ENCODE measurements at regions not wholly inside any gene's neighbourhood (a gene's known extent, or its start where the extent isn't known, plus 50 kb on each side); places are given as distances from the start of the nearest gene placed in this dataset.

DNA sequence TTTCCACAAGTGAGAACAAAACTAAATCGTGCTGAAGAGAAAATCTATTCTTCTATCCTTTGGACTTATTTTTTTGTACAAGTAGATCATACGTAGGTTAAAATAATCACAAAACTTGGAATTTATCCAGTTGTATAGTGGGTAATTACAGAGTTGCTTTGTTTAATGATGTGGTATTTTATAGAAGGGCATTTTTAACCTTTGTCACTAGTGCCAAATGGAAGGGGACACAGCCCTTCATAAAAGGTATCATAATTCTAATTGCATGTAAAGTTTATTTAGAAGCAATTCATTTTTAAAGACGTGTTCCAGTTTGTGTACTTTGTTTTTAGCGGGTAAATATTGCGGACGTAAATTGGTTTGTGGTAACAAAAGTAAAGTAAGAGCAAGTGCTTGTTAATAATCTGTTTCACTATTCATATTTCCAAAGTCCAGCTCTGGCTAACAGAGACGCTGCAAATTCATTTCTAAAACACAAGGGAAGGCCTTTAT lies 99.5 kb downstream of the ERCC5 start:
- no peak for DNase-seq (ENCODE audit: extremely low spot score)
- TF ChIP-seq, protein P1, sequence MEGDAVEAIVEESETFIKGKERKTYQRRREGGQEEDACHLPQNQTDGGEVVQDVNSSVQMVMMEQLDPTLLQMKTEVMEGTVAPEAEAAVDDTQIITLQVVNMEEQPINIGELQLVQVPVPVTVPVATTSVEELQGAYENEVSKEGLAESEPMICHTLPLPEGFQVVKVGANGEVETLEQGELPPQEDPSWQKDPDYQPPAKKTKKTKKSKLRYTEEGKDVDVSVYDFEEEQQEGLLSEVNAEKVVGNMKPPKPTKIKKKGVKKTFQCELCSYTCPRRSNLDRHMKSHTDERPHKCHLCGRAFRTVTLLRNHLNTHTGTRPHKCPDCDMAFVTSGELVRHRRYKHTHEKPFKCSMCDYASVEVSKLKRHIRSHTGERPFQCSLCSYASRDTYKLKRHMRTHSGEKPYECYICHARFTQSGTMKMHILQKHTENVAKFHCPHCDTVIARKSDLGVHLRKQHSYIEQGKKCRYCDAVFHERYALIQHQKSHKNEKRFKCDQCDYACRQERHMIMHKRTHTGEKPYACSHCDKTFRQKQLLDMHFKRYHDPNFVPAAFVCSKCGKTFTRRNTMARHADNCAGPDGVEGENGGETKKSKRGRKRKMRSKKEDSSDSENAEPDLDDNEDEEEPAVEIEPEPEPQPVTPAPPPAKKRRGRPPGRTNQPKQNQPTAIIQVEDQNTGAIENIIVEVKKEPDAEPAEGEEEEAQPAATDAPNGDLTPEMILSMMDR (IDR thresholded peaks at IDR 0.05; ENCODE audit: control extremely low read depth, extremely low read depth, low read depth, missing control alignments), result no peak
- CTCF ChIA-PET, result interaction anchor here (1.4 kb wide), 1 partner anchor 18 kb away, joined by 3 read pairs; no protein-coding TSS in a partner anchor

DNA sequence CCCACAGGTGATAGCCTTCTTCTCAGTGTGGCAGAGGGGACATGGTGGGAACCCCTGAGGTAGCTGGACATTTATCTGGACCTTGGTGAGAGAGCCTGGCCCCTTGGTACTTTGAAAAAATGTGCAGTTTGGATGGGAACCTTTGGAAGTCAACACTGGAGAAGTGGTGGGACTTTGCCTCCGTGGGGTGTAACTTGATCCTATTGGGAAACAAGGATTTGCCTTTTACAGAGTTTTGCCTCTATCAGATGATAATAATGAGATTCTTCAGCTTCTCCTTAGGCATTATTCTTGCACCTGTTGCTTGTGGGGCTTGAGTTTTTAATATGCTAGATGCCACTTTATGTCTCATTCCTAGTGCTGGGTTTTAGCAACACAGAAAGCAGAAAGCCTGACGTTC lies 99.0 kb downstream of the ERCC5 start:
- POLR2A ChIA-PET, result no interaction called here
- TF ChIP-seq, protein P1 (IDR thresholded peaks at IDR 0.05; ENCODE audit: control extremely low read depth, extremely low read depth, low read depth, missing control alignments), result no peak

More for the DNA sequence above, 99.5 kb downstream of the ERCC5 start:
- POLR2A ChIA-PET, result no interaction called here

GRCh38 chr13:102940770-102941169 lies 94.9 kb downstream of the ERCC5 start:
- no peak for DNase-seq (ENCODE audit: extremely low spot score)
- TF ChIP-seq, protein P1 (IDR thresholded peaks at IDR 0.05; ENCODE audit: control extremely low read depth, extremely low read depth, low read depth, missing control alignments), result no peak
- CTCF ChIA-PET, result interaction anchor here (0.9 to 2.0 kb wide), 3 partner anchors 9 to 23 kb away, joined by 3 to 5 read pairs (median 5); no protein-coding TSS in a partner anchor
- POLR2A ChIA-PET, result no interaction called here

More for the DNA sequence above, 99.0 kb downstream of the ERCC5 start:
- CTCF ChIA-PET, result interaction anchor here (1.4 kb wide), 1 partner anchor 18 kb away, joined by 3 read pairs; no protein-coding TSS in a partner anchor
- DNase-seq (ENCODE audit: extremely low spot score), result no peak

DNA sequence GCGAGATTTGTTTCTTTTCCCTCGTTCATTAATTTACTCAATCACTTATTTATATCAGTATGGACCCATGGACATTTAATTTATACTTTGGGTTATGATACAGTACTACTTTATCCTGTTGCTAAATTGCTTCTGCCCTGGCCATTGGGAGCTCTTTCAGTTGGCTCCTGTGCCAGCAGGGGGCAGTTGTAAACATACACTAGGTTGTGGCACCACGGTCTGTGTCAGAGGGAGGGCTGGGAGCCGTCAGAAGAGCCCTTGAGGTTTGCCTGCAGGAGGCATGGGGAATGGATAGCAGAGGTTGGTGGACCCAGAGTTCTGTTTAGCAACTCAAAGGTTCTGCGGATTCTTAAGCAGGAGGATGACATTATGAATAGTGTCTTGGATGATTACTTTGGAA lies 94.3 kb downstream of the ERCC5 start:
- ChIA-PET POLR2A (no interaction called here), CTCF (interaction anchor here (0.8 to 2.0 kb wide), 4 partner anchors 8 to 200 kb away, joined by 3 to 5 read pairs (median 4); no protein-coding TSS in a partner anchor)
- DNase-seq (ENCODE audit: extremely low spot score), result no peak
- TF ChIP-seq, protein P1 (IDR thresholded peaks at IDR 0.05; ENCODE audit: control extremely low read depth, extremely low read depth, low read depth, missing control alignments), result no peak

DNA sequence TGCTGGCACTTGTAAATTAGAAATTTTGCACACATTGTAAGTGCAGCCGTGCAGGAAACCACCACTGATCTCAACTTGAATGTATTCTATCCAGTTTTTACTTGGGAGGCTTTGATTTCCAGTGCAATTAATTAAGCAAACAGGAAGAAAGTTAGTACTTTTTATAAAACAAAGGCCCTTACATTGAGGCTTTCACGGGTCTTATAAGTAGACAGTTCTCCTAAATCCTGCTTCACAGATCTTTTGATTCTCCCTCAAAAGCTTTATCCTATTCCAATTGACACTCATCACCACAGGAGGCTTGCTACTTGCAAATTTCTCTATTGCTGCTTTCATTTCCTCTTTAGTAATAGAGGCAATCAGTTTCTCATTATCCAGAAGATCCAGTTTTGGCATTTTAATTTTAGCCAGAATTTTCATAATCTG lies 90.1 kb downstream of the ERCC5 start:
- POLR2A ChIA-PET, result no interaction called here
- CTCF ChIA-PET, result no interaction called here
- DNase-seq (ENCODE audit: extremely low spot score), result no peak
- TF ChIP-seq, protein P1 (IDR thresholded peaks at IDR 0.05; ENCODE audit: control extremely low read depth, extremely low read depth, low read depth, missing control alignments), result no peak

DNA sequence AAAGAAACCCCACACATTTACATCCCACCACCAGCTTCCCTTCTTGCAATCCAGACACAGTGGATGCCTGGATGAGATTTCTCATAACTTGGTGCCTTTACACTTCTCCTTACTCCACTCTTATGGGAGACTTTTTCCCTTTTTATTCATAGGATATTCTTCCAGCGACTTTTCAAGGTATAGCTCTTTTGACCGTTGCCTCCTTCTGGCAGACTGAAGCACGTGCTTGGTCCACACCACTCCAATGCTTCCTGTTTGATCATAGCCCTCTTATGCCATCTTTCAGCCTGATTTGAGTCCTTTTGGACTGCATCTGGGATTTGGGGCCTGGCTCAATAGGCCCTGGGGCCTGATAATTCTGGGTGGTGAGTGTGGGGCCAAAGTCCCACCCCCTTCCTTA lies 87.7 kb downstream of the ERCC5 start:
- TF ChIP-seq, protein P1 (IDR thresholded peaks at IDR 0.05; ENCODE audit: control extremely low read depth, extremely low read depth, low read depth, missing control alignments), result no peak
- POLR2A ChIA-PET, result no interaction called here
- DNase-seq (ENCODE audit: extremely low spot score), result no peak
- CTCF ChIA-PET, result interaction anchor here (1.2 to 1.8 kb wide), 4 partner anchors 17 to 31 kb away, joined by 3 to 5 read pairs (median 3); no protein-coding TSS in a partner anchor
